GM23338 (cell line): ENCODE measurements at regions not wholly inside any gene's neighbourhood (a gene's known extent, or its start where the extent isn't known, plus 50 kb on each side); places are given as distances from the start of the nearest gene placed in this dataset.

ENCODE experiments used
- ATAC-seq: fragments of 200-7000 bp; cut with Tn5 transposase; 3 replicates; pipeline ENCODE4 v1.9.1; 2020
- DNase-seq: peaks from one replicate; pipeline ENCODE4 v3.0.0-alpha.2; 2015; ENCODE audit warnings: low spot score
- H2AFZ ChIP-seq: fragments of 200-600 bp; sonication (generic); 2 replicates; pipeline ENCODE4 v1.8.0; 2016; ENCODE audit warnings: antibody characterized with exemption, mild to moderate bottlenecking, moderate library complexity
- H3F3A ChIP-seq: fragments of 200-600 bp; sonication (generic); replicated peaks from 2 replicates; pipeline ENCODE4 v1.8.0; 2017; ENCODE audit warnings: antibody characterized with exemption, mixed run types, low read depth
- H3K27ac ChIP-seq: fragments of 200-600 bp; sonication (generic); 2 replicates; pipeline ENCODE4 v1.6.1; 2016; ENCODE audit warnings: low read depth
- H3K27me3 ChIP-seq: fragments of 200-600 bp; sonication (generic); 2 replicates; pipeline ENCODE4 v1.8.0; 2016; ENCODE audit warnings: mild to moderate bottlenecking, mixed run types, moderate library complexity; ENCODE audit not compliant: insufficient read depth
- H3K36me3 ChIP-seq: fragments of 200-600 bp; sonication (generic); 2 replicates; pipeline ENCODE4 v1.8.0; 2016; ENCODE audit warnings: mild to moderate bottlenecking; ENCODE audit not compliant: insufficient read depth
- H3K4me1 ChIP-seq: fragments of 200-600 bp; sonication (generic); 2 replicates; pipeline ENCODE4 v1.8.0; 2016; ENCODE audit warnings: mild to moderate bottlenecking, moderate library complexity; ENCODE audit not compliant: insufficient read depth
- H3K4me2 ChIP-seq: fragments of 200-600 bp; sonication (generic); 2 replicates; pipeline ENCODE4 v1.7.1; 2017; ENCODE audit warnings: mixed run types
- H3K4me3 ChIP-seq: fragments of 200-600 bp; sonication (generic); 2 replicates; pipeline ENCODE4 v1.6.1; 2016; ENCODE audit warnings: mixed run types
- H3K79me2 ChIP-seq: fragments of 200-600 bp; sonication (generic); replicated peaks from 2 replicates; pipeline ENCODE4 v1.8.0; 2017; ENCODE audit warnings: mild to moderate bottlenecking; ENCODE audit not compliant: insufficient read depth
- H3K9me2 ChIP-seq: fragments of 200-600 bp; sonication (generic); 2 replicates; pipeline ENCODE4 v1.8.0; 2017; ENCODE audit not compliant: insufficient read depth
- H4K20me1 ChIP-seq: fragments of 200-600 bp; sonication (generic); replicated peaks from 2 replicates; pipeline ENCODE4 v1.8.0; 2017; ENCODE audit warnings: mild to moderate bottlenecking; ENCODE audit not compliant: insufficient read depth
- H3K27ac Mint-ChIP-seq: 2 replicates; pipeline ENCODE4 v1.8.0; 2020; ENCODE audit warnings: inconsistent platforms, mild to moderate bottlenecking, moderate library complexity, mixed read lengths
- H3K27me3 Mint-ChIP-seq: 3 replicates; pipeline ENCODE4 v1.8.0; 2022; ENCODE audit warnings: low read depth, mild to moderate bottlenecking, moderate library complexity, mixed read lengths, inconsistent platforms; ENCODE audit not compliant: insufficient read depth, poor library complexity
- H3K36me3 Mint-ChIP-seq: 3 replicates; pipeline ENCODE4 v1.8.0; 2021; ENCODE audit warnings: low read depth, mild to moderate bottlenecking, inconsistent platforms, moderate library complexity, mixed read lengths
- H3K4me1 Mint-ChIP-seq: 3 replicates; pipeline ENCODE4 v1.8.0; 2020; ENCODE audit warnings: mild to moderate bottlenecking, inconsistent platforms, mixed read lengths
- H3K4me3 Mint-ChIP-seq: 3 replicates; pipeline ENCODE4 v1.8.0; 2021; ENCODE audit warnings: moderate library complexity, mild to moderate bottlenecking, inconsistent platforms, mixed read lengths
- H3K9me3 Mint-ChIP-seq: 3 replicates; pipeline ENCODE4 v1.8.0; 2020; ENCODE audit warnings: moderate library complexity, mild to moderate bottlenecking, inconsistent platforms, mixed read lengths
- CREB1 ChIP-seq: fragments of 250-450 bp; sonication (Bioruptor Pico); IDR thresholded peaks from 2 replicates; pipeline ENCODE4 v1.5.0; 2020; ENCODE audit warnings: low read depth, mild to moderate bottlenecking, moderate library complexity
- EZH2 ChIP-seq: fragments of 200-600 bp; sonication (generic); IDR thresholded peaks from one replicate; pipeline ENCODE4 v1.8.0; 2017; ENCODE audit warnings: antibody characterized with exemption, mild to moderate bottlenecking, low read depth; ENCODE audit not compliant: unreplicated experiment
- EZH2phosphoT487 ChIP-seq: fragments of 200-600 bp; sonication (generic); IDR thresholded peaks from one replicate; pipeline ENCODE4 v1.8.1; 2018; ENCODE audit warnings: antibody characterized with exemption; ENCODE audit not compliant: unreplicated experiment
- JUNB ChIP-seq: IDR thresholded peaks from one replicate; pipeline ENCODE4 v1.6.1; 2016; ENCODE audit warnings: antibody characterized with exemption; ENCODE audit not compliant: unreplicated experiment
- NANOG ChIP-seq: IDR thresholded peaks from 2 replicates; pipeline ENCODE4 v1.6.1; 2016; ENCODE audit warnings: antibody characterized with exemption, borderline replicate concordance
- POLR2AphosphoS5 ChIP-seq: IDR thresholded peaks from 2 replicates; pipeline ENCODE4 v1.6.1; 2016; ENCODE audit warnings: antibody characterized with exemption, low read depth
- STAT1 ChIP-seq: IDR thresholded peaks from one replicate; pipeline ENCODE4 v1.6.1; 2016; ENCODE audit warnings: antibody characterized with exemption; ENCODE audit not compliant: unreplicated experiment
- ZNF114 ChIP-seq: fragments of 250-450 bp; sonication (Bioruptor Pico); IDR thresholded peaks from 2 replicates; pipeline ENCODE4 v1.5.0; 2020; ENCODE audit warnings: mild to moderate bottlenecking, moderate library complexity
- ZNF331 ChIP-seq: fragments of 250-450 bp; sonication (Bioruptor Pico); IDR thresholded peaks from 2 replicates; pipeline ENCODE4 v1.5.0; 2020; ENCODE audit warnings: low read depth, mild to moderate bottlenecking, moderate library complexity
- TF ChIP-seq, protein P1 (sequence below), 2 experiments: fragments of 200-600 bp in 1 of 2; sonication (generic) in 1 of 2; conservative IDR thresholded peaks; 2 replicates each; pipeline versions ENCODE4 v1.5.1 to v1.6.1; 2016 to 2017; ENCODE audit warnings: antibody characterized with exemption in 2 of 2, low read depth in 2 of 2, mild to moderate bottlenecking in 2 of 2, moderate library complexity in 1 of 2
- TF ChIP-seq, protein P2 (sequence below): IDR thresholded peaks from 2 replicates; pipeline ENCODE4 v1.6.1; 2016; ENCODE audit warnings: antibody characterized with exemption
- TF ChIP-seq, protein P3 (sequence below): IDR thresholded peaks from one replicate; pipeline ENCODE4 v1.6.1; 2018; ENCODE audit warnings: antibody characterized with exemption; ENCODE audit not compliant: unreplicated experiment
- TF ChIP-seq, protein P4 (sequence below): fragments of 250-450 bp; sonication (Bioruptor Pico); IDR thresholded peaks from 2 replicates; pipeline ENCODE4 v1.5.0; 2020; ENCODE audit warnings: mild to moderate bottlenecking, moderate library complexity

DNA sequence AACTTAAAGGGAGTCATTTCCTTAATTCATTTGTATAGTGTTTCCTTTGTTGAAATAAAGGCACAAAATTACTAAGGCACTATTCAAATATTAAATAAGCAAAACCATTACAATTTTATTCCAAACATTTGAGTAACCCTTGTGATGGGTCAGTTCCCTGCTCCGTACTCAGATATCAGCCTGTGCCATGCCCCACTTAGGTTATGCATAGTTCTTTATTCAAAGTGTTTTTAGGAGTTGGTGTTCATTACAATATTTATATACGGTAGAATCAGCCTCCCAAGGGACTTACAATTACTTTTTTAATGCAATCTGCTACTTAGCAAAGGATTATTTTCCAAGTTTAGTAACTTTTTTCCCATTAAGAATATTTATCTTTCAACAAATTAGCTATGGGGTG is 119.3 kb upstream of the SEMA3D start:
- no peaks in the 10 kb centered on the region; the same call in 1 of the 2 replicates for H3K4me1 ChIP-seq
- H3K36me3 ChIP-seq, result no peaks in the 10 kb centered on the region
- H2AFZ ChIP-seq, result no peak overlapping the region
- no peaks in the 10 kb centered on the region for H3K9me2 ChIP-seq
- no peaks in the 10 kb centered on the region for H3K36me3 Mint-ChIP-seq
- TF ChIP-seq ZNF114, result no peak
- no peak for TF ChIP-seq EZH2phosphoT487
- TF ChIP-seq NANOG, result no peak
- TF ChIP-seq CREB1 (CRISPR knock-in tag), result no peak
- TF ChIP-seq, protein P1, sequence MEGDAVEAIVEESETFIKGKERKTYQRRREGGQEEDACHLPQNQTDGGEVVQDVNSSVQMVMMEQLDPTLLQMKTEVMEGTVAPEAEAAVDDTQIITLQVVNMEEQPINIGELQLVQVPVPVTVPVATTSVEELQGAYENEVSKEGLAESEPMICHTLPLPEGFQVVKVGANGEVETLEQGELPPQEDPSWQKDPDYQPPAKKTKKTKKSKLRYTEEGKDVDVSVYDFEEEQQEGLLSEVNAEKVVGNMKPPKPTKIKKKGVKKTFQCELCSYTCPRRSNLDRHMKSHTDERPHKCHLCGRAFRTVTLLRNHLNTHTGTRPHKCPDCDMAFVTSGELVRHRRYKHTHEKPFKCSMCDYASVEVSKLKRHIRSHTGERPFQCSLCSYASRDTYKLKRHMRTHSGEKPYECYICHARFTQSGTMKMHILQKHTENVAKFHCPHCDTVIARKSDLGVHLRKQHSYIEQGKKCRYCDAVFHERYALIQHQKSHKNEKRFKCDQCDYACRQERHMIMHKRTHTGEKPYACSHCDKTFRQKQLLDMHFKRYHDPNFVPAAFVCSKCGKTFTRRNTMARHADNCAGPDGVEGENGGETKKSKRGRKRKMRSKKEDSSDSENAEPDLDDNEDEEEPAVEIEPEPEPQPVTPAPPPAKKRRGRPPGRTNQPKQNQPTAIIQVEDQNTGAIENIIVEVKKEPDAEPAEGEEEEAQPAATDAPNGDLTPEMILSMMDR (conservative IDR thresholded peaks at IDR 0.05; ENCODE audit: low read depth in 2 of 2), result no peak
- TF ChIP-seq, protein P2, sequence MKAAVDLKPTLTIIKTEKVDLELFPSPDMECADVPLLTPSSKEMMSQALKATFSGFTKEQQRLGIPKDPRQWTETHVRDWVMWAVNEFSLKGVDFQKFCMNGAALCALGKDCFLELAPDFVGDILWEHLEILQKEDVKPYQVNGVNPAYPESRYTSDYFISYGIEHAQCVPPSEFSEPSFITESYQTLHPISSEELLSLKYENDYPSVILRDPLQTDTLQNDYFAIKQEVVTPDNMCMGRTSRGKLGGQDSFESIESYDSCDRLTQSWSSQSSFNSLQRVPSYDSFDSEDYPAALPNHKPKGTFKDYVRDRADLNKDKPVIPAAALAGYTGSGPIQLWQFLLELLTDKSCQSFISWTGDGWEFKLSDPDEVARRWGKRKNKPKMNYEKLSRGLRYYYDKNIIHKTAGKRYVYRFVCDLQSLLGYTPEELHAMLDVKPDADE, result no peak
- no peak for TF ChIP-seq ZNF331 (CRISPR knock-in tag)
- TF ChIP-seq, protein P3, sequence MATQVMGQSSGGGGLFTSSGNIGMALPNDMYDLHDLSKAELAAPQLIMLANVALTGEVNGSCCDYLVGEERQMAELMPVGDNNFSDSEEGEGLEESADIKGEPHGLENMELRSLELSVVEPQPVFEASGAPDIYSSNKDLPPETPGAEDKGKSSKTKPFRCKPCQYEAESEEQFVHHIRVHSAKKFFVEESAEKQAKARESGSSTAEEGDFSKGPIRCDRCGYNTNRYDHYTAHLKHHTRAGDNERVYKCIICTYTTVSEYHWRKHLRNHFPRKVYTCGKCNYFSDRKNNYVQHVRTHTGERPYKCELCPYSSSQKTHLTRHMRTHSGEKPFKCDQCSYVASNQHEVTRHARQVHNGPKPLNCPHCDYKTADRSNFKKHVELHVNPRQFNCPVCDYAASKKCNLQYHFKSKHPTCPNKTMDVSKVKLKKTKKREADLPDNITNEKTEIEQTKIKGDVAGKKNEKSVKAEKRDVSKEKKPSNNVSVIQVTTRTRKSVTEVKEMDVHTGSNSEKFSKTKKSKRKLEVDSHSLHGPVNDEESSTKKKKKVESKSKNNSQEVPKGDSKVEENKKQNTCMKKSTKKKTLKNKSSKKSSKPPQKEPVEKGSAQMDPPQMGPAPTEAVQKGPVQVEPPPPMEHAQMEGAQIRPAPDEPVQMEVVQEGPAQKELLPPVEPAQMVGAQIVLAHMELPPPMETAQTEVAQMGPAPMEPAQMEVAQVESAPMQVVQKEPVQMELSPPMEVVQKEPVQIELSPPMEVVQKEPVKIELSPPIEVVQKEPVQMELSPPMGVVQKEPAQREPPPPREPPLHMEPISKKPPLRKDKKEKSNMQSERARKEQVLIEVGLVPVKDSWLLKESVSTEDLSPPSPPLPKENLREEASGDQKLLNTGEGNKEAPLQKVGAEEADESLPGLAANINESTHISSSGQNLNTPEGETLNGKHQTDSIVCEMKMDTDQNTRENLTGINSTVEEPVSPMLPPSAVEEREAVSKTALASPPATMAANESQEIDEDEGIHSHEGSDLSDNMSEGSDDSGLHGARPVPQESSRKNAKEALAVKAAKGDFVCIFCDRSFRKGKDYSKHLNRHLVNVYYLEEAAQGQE, result no peak
- TF ChIP-seq, protein P4, sequence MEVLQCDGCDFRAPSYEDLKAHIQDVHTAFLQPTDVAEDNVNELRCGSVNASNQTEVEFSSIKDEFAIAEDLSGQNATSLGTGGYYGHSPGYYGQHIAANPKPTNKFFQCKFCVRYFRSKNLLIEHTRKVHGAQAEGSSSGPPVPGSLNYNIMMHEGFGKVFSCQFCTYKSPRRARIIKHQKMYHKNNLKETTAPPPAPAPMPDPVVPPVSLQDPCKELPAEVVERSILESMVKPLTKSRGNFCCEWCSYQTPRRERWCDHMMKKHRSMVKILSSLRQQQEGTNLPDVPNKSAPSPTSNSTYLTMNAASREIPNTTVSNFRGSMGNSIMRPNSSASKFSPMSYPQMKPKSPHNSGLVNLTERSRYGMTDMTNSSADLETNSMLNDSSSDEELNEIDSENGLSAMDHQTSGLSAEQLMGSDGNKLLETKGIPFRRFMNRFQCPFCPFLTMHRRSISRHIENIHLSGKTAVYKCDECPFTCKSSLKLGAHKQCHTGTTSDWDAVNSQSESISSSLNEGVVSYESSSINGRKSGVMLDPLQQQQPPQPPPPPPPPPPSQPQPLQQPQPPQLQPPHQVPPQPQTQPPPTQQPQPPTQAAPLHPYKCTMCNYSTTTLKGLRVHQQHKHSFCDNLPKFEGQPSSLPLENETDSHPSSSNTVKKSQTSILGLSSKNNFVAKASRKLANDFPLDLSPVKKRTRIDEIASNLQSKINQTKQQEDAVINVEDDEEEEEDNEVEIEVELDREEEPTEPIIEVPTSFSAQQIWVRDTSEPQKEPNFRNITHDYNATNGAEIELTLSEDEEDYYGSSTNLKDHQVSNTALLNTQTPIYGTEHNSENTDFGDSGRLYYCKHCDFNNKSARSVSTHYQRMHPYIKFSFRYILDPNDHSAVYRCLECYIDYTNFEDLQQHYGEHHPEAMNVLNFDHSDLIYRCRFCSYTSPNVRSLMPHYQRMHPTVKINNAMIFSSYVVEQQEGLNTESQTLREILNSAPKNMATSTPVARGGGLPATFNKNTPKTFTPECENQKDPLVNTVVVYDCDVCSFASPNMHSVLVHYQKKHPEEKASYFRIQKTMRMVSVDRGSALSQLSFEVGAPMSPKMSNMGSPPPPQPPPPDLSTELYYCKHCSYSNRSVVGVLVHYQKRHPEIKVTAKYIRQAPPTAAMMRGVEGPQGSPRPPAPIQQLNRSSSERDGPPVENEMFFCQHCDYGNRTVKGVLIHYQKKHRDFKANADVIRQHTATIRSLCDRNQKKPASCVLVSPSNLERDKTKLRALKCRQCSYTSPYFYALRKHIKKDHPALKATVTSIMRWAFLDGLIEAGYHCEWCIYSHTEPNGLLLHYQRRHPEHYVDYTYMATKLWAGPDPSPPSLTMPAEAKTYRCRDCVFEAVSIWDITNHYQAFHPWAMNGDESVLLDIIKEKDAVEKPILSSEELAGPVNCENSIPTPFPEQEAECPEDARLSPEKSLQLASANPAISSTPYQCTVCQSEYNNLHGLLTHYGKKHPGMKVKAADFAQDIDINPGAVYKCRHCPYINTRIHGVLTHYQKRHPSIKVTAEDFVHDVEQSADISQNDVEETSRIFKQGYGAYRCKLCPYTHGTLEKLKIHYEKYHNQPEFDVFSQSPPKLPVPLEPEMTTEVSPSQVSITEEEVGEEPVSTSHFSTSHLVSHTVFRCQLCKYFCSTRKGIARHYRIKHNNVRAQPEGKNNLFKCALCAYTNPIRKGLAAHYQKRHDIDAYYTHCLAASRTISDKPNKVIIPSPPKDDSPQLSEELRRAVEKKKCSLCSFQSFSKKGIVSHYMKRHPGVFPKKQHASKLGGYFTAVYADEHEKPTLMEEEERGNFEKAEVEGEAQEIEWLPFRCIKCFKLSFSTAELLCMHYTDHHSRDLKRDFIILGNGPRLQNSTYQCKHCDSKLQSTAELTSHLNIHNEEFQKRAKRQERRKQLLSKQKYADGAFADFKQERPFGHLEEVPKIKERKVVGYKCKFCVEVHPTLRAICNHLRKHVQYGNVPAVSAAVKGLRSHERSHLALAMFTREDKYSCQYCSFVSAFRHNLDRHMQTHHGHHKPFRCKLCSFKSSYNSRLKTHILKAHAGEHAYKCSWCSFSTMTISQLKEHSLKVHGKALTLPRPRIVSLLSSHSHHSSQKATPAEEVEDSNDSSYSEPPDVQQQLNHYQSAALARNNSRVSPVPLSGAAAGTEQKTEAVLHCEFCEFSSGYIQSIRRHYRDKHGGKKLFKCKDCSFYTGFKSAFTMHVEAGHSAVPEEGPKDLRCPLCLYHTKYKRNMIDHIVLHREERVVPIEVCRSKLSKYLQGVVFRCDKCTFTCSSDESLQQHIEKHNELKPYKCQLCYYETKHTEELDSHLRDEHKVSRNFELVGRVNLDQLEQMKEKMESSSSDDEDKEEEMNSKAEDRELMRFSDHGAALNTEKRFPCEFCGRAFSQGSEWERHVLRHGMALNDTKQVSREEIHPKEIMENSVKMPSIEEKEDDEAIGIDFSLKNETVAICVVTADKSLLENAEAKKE (CRISPR knock-in tag), result no peak
- TF ChIP-seq EZH2, result no peak
- no peak for TF ChIP-seq STAT1
- no peak for TF ChIP-seq JUNB
- no peak for TF ChIP-seq POLR2AphosphoS5
- H3K27me3 Mint-ChIP-seq, result peaks cover 2% of the 10 kb centered on the region
- no peak for ATAC-seq
- H3K9me3 Mint-ChIP-seq, result no peaks in the 10 kb centered on the region
- H3K4me1 Mint-ChIP-seq, result peaks cover under 1% of the 10 kb centered on the region; the same call in 1 of the 3 replicates
- no peak overlapping the region for H3K27ac Mint-ChIP-seq
- H3K27me3 ChIP-seq, result no peaks in the 10 kb centered on the region
- no peak overlapping the region for H3K27ac ChIP-seq
- H3K4me3 ChIP-seq, result no peak overlapping the region
- H3F3A ChIP-seq, result no peaks in the 10 kb centered on the region
- no peak overlapping the region for H3K4me3 Mint-ChIP-seq
- no peaks in the 10 kb centered on the region for H3K79me2 ChIP-seq
- H3K4me2 ChIP-seq, result no peak overlapping the region
- no peaks in the 10 kb centered on the region for H4K20me1 ChIP-seq
- no peak for DNase-seq
